ENCODE measurements at regions not wholly inside any gene's neighbourhood (a gene's known extent, or its start where the extent isn't known, plus 50 kb on each side); places are given as distances from the start of the nearest gene placed in this dataset.
"Not testable (repeated sequence)": the region's sequence is repeated elsewhere in the genome, so short reads cannot be mapped to it uniquely, and the experiment has no call there.

DNA sequence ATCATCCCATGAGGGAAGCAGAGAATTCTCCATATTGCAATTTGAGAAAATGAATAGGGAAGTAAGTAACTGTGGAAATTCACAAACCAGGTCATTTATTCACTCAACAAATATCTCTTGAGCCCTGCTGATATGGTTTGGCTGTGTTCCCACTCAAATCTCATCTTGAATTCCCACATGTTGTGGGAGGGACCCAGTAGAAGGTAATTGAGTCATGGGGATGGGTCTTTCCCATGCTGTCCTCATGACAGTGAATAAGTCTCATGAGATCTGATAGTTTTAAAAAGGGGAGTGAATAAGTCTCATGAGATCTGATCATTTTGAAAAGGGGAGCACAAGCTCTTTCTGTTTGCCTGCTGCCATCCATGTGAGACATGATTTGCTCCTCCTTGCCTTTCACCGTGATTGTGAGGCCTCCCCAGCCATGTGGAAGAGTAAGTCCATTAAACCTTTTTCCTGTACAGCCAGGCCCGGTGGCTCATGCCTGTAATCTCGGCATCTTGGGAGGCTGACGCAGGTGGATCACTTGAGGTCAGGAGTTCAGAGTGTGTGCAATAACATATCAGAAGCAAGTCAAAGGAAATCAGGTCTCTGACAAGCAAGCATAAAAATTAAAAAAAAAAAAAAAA lies 193.2 kb downstream of the NDUFA10 start:
- DNase-seq, result no peak

DNA sequence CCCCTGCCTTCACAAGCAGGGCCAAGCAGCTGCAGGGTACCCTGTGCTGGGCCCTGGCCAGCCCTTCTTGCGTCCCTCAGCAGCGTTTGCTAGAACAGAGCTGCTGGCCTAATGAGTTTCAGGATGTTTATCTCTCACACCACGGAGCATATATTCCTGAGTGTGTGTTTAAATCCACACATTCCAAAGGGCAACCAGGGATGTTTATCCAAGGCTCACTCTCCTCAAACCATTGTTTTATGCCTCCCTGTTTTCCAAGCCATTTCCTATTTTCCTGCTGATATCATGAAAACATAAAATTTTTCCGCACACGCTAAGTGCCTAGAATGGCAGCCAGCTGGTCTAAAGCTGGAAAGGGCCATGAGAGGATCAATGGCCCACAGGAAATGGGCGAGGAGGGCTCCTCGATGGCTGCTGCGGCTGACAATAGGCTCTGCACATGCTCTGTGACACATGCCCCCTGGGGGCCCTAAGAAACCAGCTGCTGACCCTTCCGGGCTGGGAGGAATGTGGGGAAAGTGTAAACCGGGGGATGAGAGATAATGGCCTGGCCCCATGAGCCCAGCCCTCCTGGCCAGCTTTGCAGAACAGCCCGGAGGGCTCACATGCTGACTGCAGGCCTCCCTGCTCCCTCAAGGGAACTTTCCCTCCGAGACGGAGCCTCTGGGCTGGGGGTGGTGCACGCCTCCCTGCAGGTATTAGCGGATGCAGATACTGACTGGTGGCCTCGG lies 194.0 kb downstream of the NDUFA10 start:
- no peak for DNase-seq

DNA sequence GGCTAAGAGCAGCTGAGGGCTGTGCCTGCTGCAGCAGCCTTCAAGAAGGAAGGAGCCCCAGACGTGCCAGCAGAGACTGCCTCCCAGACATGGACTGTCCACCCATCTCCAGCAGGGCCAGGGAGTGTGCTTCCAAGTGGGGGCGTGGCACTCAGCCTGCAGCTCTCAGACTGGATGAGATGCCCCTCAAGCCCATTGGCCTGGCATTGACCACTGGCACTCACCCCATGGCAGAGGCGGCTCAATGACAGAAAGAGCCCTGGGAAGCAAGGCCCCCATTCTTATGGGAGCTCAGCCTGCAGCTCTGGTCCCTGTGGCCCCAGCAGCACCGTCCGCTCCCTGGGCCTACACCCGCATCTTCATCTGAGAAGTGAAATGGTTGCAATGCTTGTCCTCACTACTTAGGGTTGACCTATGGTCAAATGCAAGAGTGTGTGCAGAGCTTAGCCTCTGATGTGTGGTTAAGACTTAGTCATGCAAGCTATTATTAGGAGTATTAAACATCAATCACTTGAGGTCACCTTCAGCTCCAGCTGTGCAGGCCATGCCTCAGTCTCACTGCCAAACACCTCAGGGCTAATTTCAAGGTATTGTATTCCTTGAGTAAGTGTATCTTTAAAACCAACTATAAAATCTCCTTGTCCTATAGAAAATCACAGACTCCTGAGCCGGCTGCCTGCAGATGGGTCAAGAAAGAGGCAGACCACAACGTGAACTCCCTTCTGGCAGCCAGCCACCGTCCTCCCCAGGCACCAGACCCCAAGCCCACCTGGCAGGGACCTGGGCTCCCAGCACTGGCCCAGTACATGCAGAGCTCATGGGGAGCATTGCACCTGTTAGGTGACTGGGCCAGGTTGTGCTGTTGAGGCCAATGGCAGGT lies 194.8 kb downstream of the NDUFA10 start:
- no peak for DNase-seq

DNA sequence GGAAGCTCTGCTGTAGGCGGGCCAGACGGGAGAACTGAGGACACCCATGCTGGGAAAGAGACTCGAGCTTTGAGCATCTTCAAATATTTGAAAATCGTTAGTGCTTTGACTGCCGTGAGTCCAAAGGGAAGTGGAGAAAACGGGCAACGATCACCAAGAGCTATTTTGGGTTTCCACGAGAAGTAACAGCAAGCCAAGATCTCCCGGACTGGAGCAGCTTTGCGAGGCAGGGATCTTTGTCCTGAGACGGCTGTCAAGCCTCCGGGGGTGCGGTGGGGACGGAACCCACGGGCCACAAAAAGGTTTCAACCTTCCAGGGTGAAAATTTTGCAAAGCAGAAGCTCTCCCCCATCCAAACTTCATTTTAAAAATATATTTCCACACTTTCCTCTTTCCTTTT lies 195.8 kb downstream of the NDUFA10 start:
- no peak for DNase-seq

DNA sequence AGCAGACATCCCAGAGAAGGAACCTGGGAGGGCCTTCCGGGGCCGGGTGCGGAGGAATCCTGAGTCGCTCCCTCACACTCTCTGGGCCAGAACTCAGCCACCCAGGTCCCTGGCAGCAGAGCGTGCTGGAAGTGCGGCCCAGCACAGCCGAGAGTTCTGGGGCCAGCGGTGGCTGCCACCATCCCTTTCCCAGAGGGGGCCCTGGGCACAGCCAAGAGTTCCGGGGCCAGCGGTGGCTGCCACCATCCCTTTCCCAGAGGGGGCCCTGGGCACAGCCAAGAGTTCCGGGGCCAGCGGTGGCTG lies 196.2 kb downstream of the NDUFA10 start:
- DNase-seq, result not testable (repeated sequence)

DNA sequence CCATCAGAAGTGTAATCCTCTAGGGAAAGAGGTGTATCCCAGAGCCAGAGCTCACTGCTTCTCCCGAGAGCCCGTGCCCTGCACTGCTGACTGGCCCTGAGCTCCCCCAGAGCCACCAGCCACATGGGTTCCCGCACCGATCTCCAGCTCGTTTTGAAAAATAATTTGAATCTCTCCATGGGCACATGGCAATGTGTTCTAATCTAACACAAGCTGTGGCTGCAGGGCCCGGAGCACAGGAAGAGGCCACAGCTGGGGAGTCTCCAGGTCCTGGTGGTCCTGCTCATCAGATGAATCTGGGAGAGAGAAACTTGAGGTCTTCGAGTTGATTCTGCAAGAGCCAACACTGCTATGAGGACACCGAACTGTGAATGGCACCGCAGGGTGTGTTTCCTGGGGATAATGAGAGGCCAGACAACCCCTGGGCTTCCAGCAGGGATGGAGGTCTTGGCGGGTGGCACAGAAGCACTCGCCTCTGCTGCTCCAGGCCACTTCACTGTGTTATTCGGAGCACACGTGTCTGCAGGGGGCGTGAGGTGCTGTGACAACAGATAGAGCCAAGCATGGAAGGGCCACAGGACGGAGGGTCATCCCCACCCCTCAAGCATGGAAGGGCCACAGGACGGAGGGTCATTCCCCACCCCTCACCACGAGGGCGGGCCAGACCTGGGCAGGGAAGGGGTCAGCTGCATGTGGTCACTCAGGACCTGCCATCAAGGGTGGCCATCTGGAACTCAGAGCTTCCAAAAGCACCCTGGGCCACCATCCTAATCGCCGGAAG lies 196.8 kb downstream of the NDUFA10 start:
- DNase-seq, result no peak

DNA sequence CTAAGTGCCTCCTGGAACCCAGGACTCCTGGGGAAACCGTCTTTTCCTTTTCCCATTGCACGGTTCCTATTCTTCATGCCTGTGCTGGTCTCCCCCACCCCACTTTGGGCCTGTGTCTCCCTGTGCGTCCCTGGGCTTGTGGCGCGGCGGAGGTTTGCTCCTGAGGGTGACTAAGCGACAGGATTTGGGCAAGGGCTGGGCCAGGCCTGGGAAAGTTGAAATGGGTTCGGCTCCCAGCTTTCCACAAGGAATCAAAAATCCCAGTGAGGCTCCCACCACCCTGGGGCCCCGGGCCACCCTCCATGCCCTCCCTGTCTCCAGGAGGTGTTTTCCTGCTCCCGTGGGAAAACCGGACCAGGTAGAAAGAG lies 197.6 kb downstream of the NDUFA10 start:
- DNase-seq, result no peak

DNA sequence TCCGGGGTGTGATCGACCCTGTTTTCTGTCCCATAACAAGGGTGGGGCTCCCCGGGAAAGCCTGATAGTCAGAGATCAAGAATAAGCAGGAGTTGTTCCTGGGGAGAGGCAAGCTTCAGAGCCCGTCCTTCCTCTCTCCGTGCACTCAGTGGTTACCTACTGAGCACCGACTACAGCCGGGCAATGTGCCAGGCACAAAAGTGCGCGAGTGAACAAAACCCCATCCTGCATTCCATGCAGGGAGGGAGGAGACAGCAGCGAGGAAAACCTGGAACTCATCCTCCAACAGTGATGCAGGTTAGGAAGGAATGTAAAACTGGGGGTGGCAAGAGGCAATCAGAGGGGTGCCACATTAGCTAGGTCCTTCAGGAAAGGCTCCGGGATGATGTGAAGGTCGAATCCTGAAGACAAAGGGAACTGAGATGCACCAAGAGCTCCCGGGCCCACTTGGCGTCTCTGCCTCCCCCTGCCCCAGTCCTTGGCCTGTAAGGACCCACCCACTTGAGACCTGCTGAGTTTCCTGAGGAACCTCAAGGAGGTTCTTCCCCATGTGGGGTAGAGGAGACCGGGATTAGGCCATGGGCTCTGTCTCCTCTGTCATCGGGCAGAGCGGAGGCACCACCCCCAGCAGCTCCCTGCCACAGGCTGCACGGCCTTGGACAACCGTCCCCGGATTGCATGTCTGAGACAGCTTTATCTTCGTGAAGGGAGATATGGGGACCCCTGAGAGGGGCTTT lies 198.2 kb downstream of the NDUFA10 start:
- no peak for DNase-seq

DNA sequence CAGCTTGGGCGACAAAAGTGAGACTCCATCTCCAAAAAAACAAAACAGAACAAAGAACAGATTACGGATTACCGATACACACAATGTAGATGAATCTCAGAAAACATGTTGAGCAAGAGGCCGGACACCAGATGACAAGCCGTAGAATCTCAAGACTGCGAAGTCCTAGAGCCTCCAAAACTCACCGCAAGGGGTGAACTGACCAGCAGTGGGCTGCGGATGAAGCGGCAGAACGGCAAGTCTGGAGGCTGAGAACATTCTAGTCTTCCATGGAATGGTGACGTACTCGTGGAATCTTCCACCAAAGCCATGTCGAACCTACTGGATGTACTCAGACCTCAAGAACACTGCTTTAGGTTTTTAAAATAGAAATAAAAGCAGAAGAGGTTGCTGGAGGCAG lies 198.8 kb downstream of the NDUFA10 start:
- no peak for DNase-seq

DNA sequence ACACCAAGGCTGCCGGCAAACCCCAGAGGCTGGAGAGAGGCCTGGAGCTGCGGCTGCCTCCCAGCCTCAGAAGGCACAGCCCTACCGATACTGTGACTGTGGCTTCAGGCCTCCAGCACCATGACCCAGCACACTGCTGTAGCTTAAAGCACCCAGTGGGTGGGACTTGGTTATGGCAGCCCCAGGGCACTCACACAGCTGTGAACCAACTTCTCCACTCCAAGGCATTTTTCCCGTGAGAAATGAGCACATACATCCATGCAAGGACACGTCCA lies 199.5 kb downstream of the NDUFA10 start:
- no peak for DNase-seq

DNA sequence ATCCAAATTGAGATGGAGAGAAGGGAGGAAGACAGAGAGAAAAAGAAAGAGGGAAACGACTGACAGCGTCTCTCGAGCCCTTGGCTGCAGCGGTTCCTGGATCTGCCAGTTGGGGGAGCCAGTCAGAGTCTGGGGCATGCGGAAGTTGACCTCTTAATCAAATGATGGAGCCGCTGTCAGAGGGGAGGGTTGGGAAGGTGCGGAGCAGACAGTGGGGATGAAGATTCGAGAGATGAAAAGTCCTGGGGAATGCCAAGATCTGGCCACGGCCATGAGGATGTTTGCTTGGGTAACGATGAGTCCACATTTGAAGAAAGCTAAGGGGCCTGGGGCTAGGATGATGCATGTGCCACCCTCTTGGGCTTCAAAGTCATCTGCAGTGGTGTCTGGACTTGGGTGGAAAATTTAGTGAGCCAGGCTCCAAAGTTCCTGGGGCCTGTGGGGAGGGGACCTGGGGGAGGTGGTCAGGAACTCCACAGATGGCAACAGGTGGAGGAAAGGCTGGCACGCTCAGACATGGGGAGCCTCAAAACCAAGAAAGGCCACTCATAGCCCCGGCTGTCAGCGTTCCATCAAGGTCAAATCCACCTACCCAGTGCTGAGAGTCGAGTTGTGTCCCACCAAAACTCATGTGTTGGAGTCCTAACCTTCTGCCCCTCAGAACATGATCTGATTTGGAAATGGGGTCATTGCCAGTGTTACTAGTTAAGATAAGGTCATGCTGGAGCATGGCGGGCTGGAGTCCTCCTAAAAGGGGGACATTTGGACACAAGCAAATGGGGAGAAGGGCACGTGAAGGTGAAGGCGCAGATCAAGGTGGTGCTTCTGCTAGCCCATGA lies 200.1 kb downstream of the NDUFA10 start:
- DNase-seq, result no peak

DNA sequence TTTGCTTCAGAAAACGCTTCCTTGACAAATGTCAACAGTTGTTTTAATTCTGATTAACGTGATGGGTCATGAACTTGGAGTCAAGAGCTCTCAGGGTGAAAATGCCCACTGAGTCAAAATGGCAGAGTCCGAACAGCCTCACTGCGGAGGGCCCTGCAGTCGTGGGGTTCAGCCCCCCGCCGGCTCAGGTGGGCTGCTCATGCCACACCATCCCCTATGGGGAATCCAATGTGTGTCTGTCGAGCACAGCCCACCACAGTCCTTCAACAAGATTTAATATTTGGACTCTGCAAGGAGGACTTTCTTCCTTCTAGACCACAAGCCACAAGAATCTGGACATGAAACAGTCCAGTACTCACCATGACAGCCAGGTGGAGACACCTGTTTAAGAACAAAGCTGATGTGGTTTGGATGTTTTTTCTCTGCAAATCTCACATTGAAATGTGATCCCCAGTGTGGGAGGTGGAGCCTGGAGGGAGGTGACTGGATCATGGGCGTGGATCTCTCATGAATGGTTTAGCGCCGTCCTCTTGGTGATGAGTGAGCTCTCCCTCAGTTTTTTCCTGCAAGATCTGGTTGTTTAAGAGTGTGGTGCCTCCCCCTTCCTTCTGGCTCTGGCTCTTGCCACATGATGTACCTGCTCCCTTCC lies 201.0 kb downstream of the NDUFA10 start:
- no peak for DNase-seq

DNA sequence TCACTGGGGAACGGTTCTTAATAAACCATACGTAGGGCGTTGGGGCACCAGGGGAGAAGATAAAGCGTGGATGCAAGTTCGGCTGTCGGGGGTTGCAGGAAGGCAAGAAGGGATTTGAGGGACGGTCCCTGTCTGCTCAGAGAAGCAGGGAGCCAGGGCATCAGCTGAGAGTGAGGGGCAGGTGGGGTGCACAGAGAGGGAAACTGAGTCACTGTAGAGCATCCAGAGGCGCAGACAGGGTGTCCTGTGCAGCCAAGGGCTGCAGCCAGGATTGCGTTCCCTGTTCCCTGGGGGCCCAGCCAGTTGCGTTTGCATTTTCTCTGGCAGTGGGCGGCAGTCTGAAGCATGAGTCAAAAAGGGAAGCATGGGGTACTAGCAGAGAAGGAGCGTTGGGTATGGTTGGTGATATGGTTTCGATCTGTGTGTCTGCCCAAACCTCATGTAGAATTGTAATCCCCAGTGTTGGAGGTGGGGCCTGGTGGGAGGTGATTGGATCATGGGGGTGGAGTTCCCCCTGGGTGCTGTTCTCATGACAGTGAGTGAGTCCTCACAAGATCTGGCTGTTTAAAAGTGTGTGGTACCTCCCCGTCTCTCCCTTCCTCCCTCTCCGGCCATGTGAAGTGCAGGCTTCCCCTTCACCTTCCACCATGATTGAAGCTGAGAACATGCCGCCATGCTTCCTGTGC lies 202.9 kb downstream of the NDUFA10 start:
- no peak for DNase-seq

DNA sequence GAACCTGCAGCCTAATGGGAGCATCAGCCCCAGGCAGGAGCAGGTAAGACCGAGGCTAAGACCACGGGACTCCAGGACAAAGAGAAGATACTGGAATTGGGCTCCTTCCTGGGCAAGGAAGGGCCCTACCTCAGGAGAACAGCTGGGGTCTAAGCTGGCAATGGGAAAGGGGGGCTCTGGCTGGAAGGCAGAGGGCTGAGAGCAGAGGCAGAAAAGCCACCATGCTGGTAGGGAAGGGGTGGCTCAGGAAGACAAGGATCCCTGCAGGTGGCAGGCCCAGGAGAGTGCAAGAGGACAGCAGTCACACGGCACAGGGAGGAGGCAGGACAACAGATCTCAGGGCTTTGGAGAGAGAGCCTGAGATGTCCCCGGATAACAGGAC lies 203.5 kb downstream of the NDUFA10 start:
- DNase-seq, result no peak

DNA sequence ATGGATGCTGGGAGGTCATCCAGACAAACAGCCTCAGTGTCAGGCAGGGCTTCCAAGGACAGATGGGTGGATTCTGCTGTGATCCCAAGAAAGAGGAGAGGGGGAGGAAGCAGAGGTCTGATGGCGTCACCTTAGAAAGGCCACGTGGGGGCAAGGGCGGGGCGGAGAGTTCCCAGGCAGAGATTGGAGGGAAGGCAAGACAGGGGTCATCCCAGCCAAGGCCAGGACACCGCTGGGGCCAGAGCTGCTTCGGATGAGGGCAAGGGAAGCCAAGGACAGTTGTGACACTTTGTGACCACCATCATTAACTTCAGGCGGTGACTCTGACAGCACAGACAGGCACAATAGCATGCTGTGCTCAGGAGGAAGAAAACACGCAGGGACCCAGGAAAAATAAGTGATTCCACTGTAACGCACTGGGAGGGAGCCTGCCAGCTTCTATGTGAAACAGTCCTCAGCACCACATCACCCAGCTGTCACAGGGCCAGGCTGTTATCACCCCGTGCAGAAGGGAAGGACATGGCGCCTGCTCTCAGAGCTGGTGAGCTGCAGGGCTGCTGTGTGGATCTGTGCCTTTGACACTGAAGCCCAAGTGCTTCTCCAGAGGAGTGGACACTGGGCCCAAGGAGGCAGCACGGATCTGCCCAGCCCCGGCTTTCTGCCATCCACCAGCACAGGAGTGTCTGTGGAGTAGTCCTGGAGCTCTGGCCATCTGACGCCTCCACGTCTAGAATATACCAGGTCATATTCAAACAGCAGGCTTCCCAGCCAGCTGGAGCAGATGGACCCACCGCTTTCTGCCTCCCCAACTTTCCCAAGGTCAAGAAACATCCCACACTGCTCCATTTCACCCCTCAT lies 204.1 kb downstream of the NDUFA10 start:
- no peak for DNase-seq

DNA sequence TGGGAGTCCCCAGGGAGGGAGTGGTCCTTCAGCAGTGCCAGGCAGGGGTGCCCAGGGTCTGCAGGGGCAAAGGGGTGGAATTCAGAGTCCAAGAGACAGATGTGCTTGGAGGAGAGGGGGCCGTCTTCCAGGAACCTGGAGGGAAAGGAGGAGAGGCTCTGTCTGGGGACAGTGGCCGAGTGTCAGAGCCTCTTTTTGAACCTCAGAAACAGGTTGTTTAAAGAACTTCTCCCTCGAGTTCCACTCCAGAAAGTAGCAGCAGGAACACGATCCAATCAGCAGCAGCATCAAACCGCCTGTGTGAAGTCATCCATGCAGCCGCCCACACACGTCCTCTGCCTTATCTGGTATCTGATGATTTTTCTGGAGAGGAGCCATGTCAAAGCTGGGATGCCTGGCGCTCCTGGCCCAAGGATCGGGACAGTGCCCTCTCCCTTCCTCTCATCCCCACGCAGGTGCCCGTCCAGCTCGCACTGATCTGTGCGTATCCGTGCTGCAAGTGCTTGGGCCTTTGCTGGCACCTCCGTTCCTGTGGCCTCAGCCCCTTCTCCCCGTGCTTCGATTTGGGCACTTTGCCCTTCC lies 205.1 kb downstream of the NDUFA10 start:
- no peak for DNase-seq

DNA sequence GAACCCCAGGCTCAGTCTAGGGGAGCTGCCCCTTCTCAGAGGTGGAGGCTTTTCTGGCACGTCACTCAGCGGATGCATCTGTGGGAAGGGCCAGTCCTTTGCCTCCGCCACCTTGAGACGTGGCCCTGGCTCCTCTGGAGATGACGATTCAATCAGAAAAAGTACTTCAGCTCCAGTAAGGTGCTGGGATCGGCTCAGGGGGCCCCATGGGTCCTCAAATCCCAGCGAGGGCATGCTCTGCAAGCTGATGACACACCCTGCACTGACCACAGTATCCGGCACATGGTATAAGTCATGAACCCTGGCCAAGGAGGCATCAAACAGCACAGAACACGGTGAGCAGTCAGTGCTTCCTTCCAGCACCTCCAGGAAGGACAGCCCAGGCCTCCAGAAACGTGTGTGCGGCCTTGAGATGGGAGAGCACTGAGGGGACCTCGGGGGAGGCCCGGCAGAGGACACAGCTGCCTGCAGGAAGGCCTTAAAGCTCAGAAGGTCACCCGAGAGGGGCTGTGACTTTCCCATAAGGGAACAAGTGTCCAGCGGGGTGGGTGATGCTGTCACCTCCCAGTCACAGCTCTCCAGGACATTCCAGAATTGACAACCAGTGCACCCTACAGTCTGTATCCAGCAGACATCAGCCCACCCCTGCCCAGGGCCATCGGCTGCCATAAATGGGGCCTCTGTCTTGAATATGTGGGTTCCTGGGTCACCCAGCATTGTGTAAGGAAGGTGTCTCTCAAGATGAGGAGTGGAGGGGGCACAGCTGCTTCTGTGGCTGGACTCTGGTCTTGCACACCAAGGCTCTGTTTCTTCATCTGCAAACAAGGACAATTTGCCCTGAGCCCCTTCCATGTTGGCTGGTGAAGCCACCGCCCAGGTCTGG lies 205.8 kb downstream of the NDUFA10 start:
- DNase-seq, result no peak

DNA sequence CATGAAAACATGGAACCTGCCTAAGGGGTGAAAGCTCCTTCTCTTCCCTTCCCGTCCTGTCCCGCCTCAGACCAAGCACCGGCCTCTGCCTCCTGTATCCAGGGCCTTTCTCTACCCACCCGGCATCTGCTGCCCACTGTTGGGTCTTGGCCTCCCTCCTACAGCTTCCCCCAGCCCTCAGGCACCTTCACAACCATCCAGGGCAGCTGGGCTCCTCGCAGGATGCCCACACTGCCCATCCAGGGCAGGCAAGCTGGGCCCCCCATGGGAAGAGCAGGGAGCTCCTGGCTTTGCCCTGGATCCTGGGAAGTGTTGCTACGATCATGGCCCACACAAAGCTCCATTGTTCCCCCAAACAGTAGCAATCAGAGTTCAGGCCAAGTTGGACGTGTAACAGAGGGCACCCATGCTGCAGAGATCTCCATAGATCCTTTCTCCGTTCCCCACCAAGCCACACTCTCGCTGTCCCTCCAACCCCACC lies 206.6 kb downstream of the NDUFA10 start:
- no peak for DNase-seq

Data from AML-193 (cell line).